Liver (tissue), 7 donors: ENCODE measurements at regions not wholly inside any gene's neighbourhood (a gene's known extent, or its start where the extent isn't known, plus 50 kb on each side); places are given as distances from the start of the nearest gene placed in this dataset.

ENCODE experiments used
- DNase-seq: peaks from one replicate; pipeline ENCODE4 v3.0.0-alpha.2; 2017; ENCODE audit warnings: low spot score
- H3K27ac ChIP-seq, 2 donors: one replicate each; pipeline ENCODE4 v1.7.0; 2013; ENCODE audit warnings: inconsistent platforms in 2 of 2, low read length in 2 of 2, control low read depth in 1 of 2, low read depth in 1 of 2, mild to moderate bottlenecking in 1 of 2
- H3K27me3 ChIP-seq, 4 donors: one replicate each; pipeline versions ENCODE4 v1.6.1 to v1.7.0; 2013; ENCODE audit warnings: low read length in 3 of 4, inconsistent platforms in 1 of 4, mild to moderate bottlenecking in 1 of 4, moderate library complexity in 1 of 4; ENCODE audit not compliant: control insufficient read depth in 4 of 4, insufficient read depth in 4 of 4
- H3K36me3 ChIP-seq, 4 donors: one replicate each; pipeline versions ENCODE4 v1.6.1 to v1.7.0; 2013; ENCODE audit warnings: low read length in 3 of 4, mild to moderate bottlenecking in 3 of 4, low read depth in 1 of 4, moderate library complexity in 1 of 4; ENCODE audit not compliant: control insufficient read depth in 4 of 4, insufficient read depth in 3 of 4
- H3K4me1 ChIP-seq, 4 donors: one replicate each; pipeline versions ENCODE4 v1.6.1 to v1.7.0; 2013; ENCODE audit warnings: low read length in 3 of 4, mild to moderate bottlenecking in 3 of 4, moderate library complexity in 1 of 4; ENCODE audit not compliant: control insufficient read depth in 4 of 4, insufficient read depth in 4 of 4
- H3K4me3 ChIP-seq, 3 donors: one replicate each; pipeline versions ENCODE4 v1.6.1 to v1.7.0; 2013; ENCODE audit warnings: low read length in 3 of 3, control low read depth in 1 of 3, low read depth in 1 of 3, mild to moderate bottlenecking in 1 of 3
- H3K9ac ChIP-seq, 2 donors: one replicate each; pipeline ENCODE4 v1.7.0; 2013; ENCODE audit warnings: low read length in 2 of 2, mild to moderate bottlenecking in 2 of 2, moderate library complexity in 2 of 2, control low read depth in 1 of 2, low read depth in 1 of 2
- H3K9me3 ChIP-seq, 4 donors: one replicate each; pipeline versions ENCODE4 v1.6.1 to v1.7.0; 2013; ENCODE audit warnings: low read length in 3 of 4; ENCODE audit not compliant: control insufficient read depth in 4 of 4
- EGR1 ChIP-seq, 2 donors: IDR thresholded peaks; 2 replicates each; pipeline ENCODE4 v1.6.1; 2016 to 2018; ENCODE audit warnings: antibody characterized with exemption in 2 of 2, low read depth in 2 of 2
- FOXA1 ChIP-seq: IDR thresholded peaks from 2 replicates; pipeline ENCODE4 v1.6.1; 2016; ENCODE audit warnings: antibody characterized with exemption
- FOXA2 ChIP-seq: IDR thresholded peaks from 2 replicates; pipeline ENCODE4 v1.6.1; 2016; ENCODE audit warnings: antibody characterized with exemption
- GABPA ChIP-seq, 2 donors: IDR thresholded peaks in 1 of 2; conservative IDR thresholded peaks in 1 of 2; 2 replicates each; pipeline ENCODE4 v1.6.1; 2016; ENCODE audit warnings: antibody characterized with exemption in 2 of 2, mild to moderate bottlenecking in 1 of 2, moderate library complexity in 1 of 2
- HNF4A ChIP-seq, 2 donors: conservative IDR thresholded peaks; 2 replicates each; pipeline ENCODE4 v1.6.1; 2016; ENCODE audit warnings: antibody characterized with exemption in 2 of 2, mild to moderate bottlenecking in 2 of 2
- HNF4G ChIP-seq: IDR thresholded peaks from 2 replicates; pipeline ENCODE4 v1.6.1; 2016; ENCODE audit warnings: antibody characterized with exemption
- NR2F2 ChIP-seq: IDR thresholded peaks from 2 replicates; pipeline ENCODE4 v1.6.1; 2016; ENCODE audit warnings: antibody characterized with exemption
- SP1 ChIP-seq: IDR thresholded peaks from 2 replicates; pipeline ENCODE4 v1.6.1; 2018; ENCODE audit warnings: antibody characterized with exemption, mild to moderate bottlenecking
- TAF1 ChIP-seq: conservative IDR thresholded peaks from 2 replicates; pipeline ENCODE4 v1.6.1; 2016; ENCODE audit warnings: antibody characterized with exemption, mild to moderate bottlenecking
- YY1 ChIP-seq: IDR thresholded peaks from 2 replicates; pipeline ENCODE4 v1.6.1; 2016; ENCODE audit warnings: antibody characterized with exemption, mild to moderate bottlenecking
- WGBS: extraction: QIAGEN DNeasy Blood & Tissue Kit; methylation state at CpG from one replicate; pipeline ENCODE4 v1.1.7; 2013; 5-methylcytosine and 5-hydroxymethylcytosine counted together
- TF ChIP-seq, protein P1 (sequence below): IDR thresholded peaks from 2 replicates; pipeline ENCODE4 v1.6.1; 2016; ENCODE audit warnings: antibody characterized with exemption
- TF ChIP-seq, protein P2 (sequence below): IDR thresholded peaks from 2 replicates; pipeline ENCODE4 v1.6.1; 2016; ENCODE audit warnings: antibody characterized with exemption
- TF ChIP-seq, protein P3 (sequence below): IDR thresholded peaks from 2 replicates; pipeline ENCODE4 v1.6.1; 2016; ENCODE audit warnings: antibody characterized with exemption
- TF ChIP-seq, protein P4 (sequence below): IDR thresholded peaks from 2 replicates; pipeline ENCODE4 v1.6.1; 2016; ENCODE audit warnings: antibody characterized with exemption, mild to moderate bottlenecking
- donor health status: healthy.
- donor health status: healthy.
- donor health status: healthy.
- donor health status: healthy.

DNA sequence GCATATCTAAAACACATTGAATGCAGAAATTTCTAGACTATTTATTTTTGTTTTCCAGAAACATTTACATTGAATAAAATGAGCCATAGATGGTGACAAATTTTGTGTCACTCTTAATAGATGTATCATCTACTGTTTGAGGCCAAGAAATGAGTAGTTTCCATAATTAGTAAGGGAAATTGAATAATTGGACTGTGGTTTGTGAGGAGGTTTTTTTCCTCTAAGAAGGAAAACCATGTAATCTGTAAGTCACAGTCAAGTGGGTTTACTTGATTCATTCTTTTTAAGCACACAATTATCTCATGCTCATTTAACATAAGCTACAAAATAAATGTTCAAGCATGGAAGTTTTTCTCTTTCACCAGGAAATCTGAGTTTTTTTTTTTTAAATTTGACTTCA is 876.4 kb downstream of the NR2F1-AS1 start (continued):
- TF ChIP-seq YY1, result no peak
- TF ChIP-seq GABPA (IDR thresholded peaks at IDR 0.05 in 1 of 2, conservative IDR thresholded peaks at IDR 0.05 in 1 of 2), result no peak
- no peak for TF ChIP-seq EGR1 (IDR thresholded peaks at IDR 0.05; ENCODE audit: low read depth in 2 of 2)
- TF ChIP-seq, protein P1, sequence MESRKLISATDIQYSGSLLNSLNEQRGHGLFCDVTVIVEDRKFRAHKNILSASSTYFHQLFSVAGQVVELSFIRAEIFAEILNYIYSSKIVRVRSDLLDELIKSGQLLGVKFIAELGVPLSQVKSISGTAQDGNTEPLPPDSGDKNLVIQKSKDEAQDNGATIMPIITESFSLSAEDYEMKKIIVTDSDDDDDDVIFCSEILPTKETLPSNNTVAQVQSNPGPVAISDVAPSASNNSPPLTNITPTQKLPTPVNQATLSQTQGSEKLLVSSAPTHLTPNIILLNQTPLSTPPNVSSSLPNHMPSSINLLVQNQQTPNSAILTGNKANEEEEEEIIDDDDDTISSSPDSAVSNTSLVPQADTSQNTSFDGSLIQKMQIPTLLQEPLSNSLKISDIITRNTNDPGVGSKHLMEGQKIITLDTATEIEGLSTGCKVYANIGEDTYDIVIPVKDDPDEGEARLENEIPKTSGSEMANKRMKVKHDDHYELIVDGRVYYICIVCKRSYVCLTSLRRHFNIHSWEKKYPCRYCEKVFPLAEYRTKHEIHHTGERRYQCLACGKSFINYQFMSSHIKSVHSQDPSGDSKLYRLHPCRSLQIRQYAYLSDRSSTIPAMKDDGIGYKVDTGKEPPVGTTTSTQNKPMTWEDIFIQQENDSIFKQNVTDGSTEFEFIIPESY, result no peak
- TF ChIP-seq TAF1, result no peak
- TF ChIP-seq HNF4G, result no peak
- no peak for TF ChIP-seq FOXA1
- no peak for TF ChIP-seq NR2F2

DNA sequence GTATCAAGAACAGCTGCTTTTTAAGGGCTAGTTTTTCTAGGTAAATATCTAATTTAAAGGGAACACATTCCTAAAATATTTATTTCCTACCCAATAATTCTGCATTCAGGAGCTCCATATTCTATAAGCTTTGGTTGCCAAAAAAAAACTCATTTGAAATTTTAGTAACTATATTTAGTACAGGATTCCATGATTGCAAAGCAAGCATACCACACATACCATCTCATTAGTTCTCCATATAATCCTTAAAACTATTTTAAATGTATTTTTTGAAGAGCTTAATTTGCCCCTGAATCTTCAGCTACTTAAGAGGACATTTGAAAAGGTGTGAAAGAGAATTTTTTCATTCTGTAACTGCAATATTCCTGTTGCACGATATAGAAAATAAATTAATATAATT is 877.0 kb downstream of the NR2F1-AS1 start:
- no peak overlapping the region for H3K27ac ChIP-seq
- 75% methylated on average over 1 of the region's 1 CpG for WGBS
- DNase-seq, result no peak
- TF ChIP-seq NR2F2 (no peak), YY1 (no peak), SP1 (no peak), HNF4G (no peak), FOXA2 (no peak), HNF4A (conservative IDR thresholded peaks at IDR 0.05) (no peak)
- TF ChIP-seq, protein P2, sequence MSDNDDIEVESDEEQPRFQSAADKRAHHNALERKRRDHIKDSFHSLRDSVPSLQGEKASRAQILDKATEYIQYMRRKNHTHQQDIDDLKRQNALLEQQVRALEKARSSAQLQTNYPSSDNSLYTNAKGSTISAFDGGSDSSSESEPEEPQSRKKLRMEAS, result no peak
- TF ChIP-seq, protein P1, result no peak
- TF ChIP-seq, protein P3, sequence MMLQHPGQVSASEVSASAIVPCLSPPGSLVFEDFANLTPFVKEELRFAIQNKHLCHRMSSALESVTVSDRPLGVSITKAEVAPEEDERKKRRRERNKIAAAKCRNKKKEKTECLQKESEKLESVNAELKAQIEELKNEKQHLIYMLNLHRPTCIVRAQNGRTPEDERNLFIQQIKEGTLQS, result no peak
- TF ChIP-seq, protein P4, sequence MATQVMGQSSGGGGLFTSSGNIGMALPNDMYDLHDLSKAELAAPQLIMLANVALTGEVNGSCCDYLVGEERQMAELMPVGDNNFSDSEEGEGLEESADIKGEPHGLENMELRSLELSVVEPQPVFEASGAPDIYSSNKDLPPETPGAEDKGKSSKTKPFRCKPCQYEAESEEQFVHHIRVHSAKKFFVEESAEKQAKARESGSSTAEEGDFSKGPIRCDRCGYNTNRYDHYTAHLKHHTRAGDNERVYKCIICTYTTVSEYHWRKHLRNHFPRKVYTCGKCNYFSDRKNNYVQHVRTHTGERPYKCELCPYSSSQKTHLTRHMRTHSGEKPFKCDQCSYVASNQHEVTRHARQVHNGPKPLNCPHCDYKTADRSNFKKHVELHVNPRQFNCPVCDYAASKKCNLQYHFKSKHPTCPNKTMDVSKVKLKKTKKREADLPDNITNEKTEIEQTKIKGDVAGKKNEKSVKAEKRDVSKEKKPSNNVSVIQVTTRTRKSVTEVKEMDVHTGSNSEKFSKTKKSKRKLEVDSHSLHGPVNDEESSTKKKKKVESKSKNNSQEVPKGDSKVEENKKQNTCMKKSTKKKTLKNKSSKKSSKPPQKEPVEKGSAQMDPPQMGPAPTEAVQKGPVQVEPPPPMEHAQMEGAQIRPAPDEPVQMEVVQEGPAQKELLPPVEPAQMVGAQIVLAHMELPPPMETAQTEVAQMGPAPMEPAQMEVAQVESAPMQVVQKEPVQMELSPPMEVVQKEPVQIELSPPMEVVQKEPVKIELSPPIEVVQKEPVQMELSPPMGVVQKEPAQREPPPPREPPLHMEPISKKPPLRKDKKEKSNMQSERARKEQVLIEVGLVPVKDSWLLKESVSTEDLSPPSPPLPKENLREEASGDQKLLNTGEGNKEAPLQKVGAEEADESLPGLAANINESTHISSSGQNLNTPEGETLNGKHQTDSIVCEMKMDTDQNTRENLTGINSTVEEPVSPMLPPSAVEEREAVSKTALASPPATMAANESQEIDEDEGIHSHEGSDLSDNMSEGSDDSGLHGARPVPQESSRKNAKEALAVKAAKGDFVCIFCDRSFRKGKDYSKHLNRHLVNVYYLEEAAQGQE, result no peak
- no peak overlapping the region for H3K9ac ChIP-seq
- H3K27me3 ChIP-seq, result no peaks in the 10 kb centered on the region
- H3K4me1 ChIP-seq, result no peaks in the 10 kb centered on the region
- H3K9me3 ChIP-seq, result no peaks in the 10 kb centered on the region
- no peaks in the 10 kb centered on the region for H3K36me3 ChIP-seq
- H3K4me3 ChIP-seq, result no peak overlapping the region
